H1 (cell line): ENCODE measurements at regions not wholly inside any gene's neighbourhood (a gene's known extent, or its start where the extent isn't known, plus 50 kb on each side); places are given as distances from the start of the nearest gene placed in this dataset.

Experiments
- CTCF ChIA-PET: fragments of 300-600 bp; sonication (Branson Sonifier 250); formaldehyde crosslinking; loops from one replicate; lab custom pipeline; 2021; ENCODE audit not compliant: partially characterized antibody; lab: Charles Lee
- POLR2A ChIA-PET: fragments of 300-600 bp; sonication (Branson Sonifier 250); formaldehyde crosslinking; loops from one replicate; lab custom pipeline; 2021; ENCODE audit warnings: inconsistent platforms; ENCODE audit not compliant: partially characterized antibody; lab: Charles Lee
- DNase-seq, 2 experiments: peaks; one replicate each; pipeline versions ENCODE4 v3.0.0 to v3.0.0-alpha.2; 2010 to 2022; ENCODE audit warnings: low spot score in 2 of 2, low read depth in 1 of 2, mixed read lengths in 1 of 2
- FAIRE-seq: peaks from 2 replicates; lab custom pipeline; 2011; peaks lifted over from hg19 to GRCh38; lab: Jason Lieb, UNC
- H2AFZ ChIP-seq: 2 replicates; pipeline ENCODE4 v1.8.1; 2012; ENCODE audit warnings: low read length, inconsistent platforms
- H2AK5ac ChIP-seq: 2 replicates; pipeline ENCODE4 v1.6.1; 2013; ENCODE audit warnings: low read depth, low read length
- H2BK120ac ChIP-seq: replicated peaks from 2 replicates; pipeline ENCODE3; 2013; ENCODE audit warnings: low read depth, low read length, inconsistent platforms
- H2BK12ac ChIP-seq: 2 replicates; pipeline ENCODE4 v1.6.1; 2013; ENCODE audit warnings: low read depth, low read length
- H2BK15ac ChIP-seq: 2 replicates; pipeline ENCODE4 v1.6.1; 2013; ENCODE audit warnings: low read length
- H2BK20ac ChIP-seq: 2 replicates; pipeline ENCODE4 v1.6.1; 2013; ENCODE audit warnings: low read length
- H2BK5ac ChIP-seq: 2 replicates; pipeline ENCODE4 v1.6.1; 2013; ENCODE audit warnings: low read depth, low read length
- H3K14ac ChIP-seq: 2 replicates; pipeline ENCODE4 v1.6.1; 2013; ENCODE audit warnings: inconsistent platforms; ENCODE audit not compliant: insufficient read length
- H3K18ac ChIP-seq: 2 replicates; pipeline ENCODE4 v1.6.1; 2013; ENCODE audit warnings: low read length; ENCODE audit errors: extremely low read depth
- H3K23ac ChIP-seq: 2 replicates; pipeline ENCODE4 v1.6.1; 2013; ENCODE audit warnings: inconsistent platforms; ENCODE audit not compliant: insufficient read length
- H3K23me2 ChIP-seq: 2 replicates; pipeline ENCODE4 v1.6.1; 2013; ENCODE audit warnings: low read depth, low read length
- H3K27ac ChIP-seq: 2 replicates; pipeline ENCODE4 v1.6.1; 2011; ENCODE audit warnings: low read depth, low read length, inconsistent platforms
- H3K27me3 ChIP-seq, 4 experiments: replicated peaks in 1 of 4; 1 replicate in 1 of 4; 2 replicates in 3 of 4; pipeline versions ENCODE4 v1.6.1 to v1.8.1; 2011 to 2013; ENCODE audit warnings: low read length in 3 of 4, mild to moderate bottlenecking in 3 of 4, inconsistent platforms in 2 of 4, mixed read lengths in 2 of 4, moderate library complexity in 1 of 4; ENCODE audit not compliant: control insufficient read depth in 3 of 4, insufficient read depth in 3 of 4; ENCODE audit errors: extremely low read depth in 1 of 4
- H3K36me3 ChIP-seq, 4 experiments: 2 replicates each; pipeline versions ENCODE4 v1.6.1 to v1.8.1; 2011 to 2013; ENCODE audit warnings: mild to moderate bottlenecking in 4 of 4, low read length in 3 of 4, moderate library complexity in 2 of 4, control low read depth in 1 of 4, inconsistent platforms in 1 of 4; ENCODE audit not compliant: insufficient read depth in 4 of 4, control insufficient read depth in 2 of 4
- H3K4ac ChIP-seq: replicated peaks from 2 replicates; pipeline ENCODE3; 2013; ENCODE audit warnings: low read length, low read depth, mixed read lengths, inconsistent platforms; ENCODE audit not compliant: insufficient read length
- H3K4me1 ChIP-seq, 4 experiments: replicated peaks in 1 of 4; 1 replicate in 1 of 4; 2 replicates in 3 of 4; pipeline versions ENCODE4 v1.6.1 to v1.8.1; 2011 to 2013; ENCODE audit warnings: low read length in 3 of 4, inconsistent platforms in 2 of 4, mixed read lengths in 1 of 4; ENCODE audit not compliant: insufficient read depth in 4 of 4, control insufficient read depth in 3 of 4
- H3K4me2 ChIP-seq, 2 experiments: 2 replicates each; pipeline versions ENCODE4 v1.6.1 to v1.8.1; 2011 to 2013; ENCODE audit warnings: low read depth in 2 of 2, low read length in 2 of 2, control low read depth in 1 of 2, inconsistent platforms in 1 of 2, mild to moderate bottlenecking in 1 of 2; ENCODE audit not compliant: insufficient read depth in 1 of 2
- H3K4me3 ChIP-seq, 4 experiments: fragments of 200-600, 300-600 bp in 1 of 4; sonication (generic), shearing (Covaris generic), sonication (Bioruptor Twin) in 1 of 4; 2 replicates each; pipeline versions ENCODE4 v1.5.1 to v1.8.1; 2011 to 2016; ENCODE audit warnings: low read length in 4 of 4, low read depth in 3 of 4, control low read depth in 2 of 4, inconsistent platforms in 2 of 4, mild to moderate bottlenecking in 2 of 4, mixed read lengths in 1 of 4, moderate library complexity in 1 of 4; ENCODE audit not compliant: insufficient read depth in 2 of 4; ENCODE audit errors: extremely low read depth in 1 of 4
- H3K56ac ChIP-seq: replicated peaks from 2 replicates; pipeline ENCODE3; 2013; ENCODE audit warnings: low read depth, mild to moderate bottlenecking, mixed read lengths, low read length, inconsistent platforms; ENCODE audit not compliant: insufficient read length
- H3K79me1 ChIP-seq: 2 replicates; pipeline ENCODE4 v1.6.1; 2013; ENCODE audit warnings: low read depth, low read length, control low read depth
- H3K79me2 ChIP-seq, 2 experiments: 2 replicates each; pipeline versions ENCODE4 v1.6.1 to v1.8.1; 2012 to 2013; ENCODE audit warnings: low read length in 2 of 2, mild to moderate bottlenecking in 2 of 2, inconsistent platforms in 1 of 2; ENCODE audit not compliant: insufficient read depth in 2 of 2, control insufficient read depth in 1 of 2
- H3K9ac ChIP-seq, 4 experiments: replicated peaks in 1 of 4; 1 replicate in 1 of 4; 2 replicates in 3 of 4; pipeline versions ENCODE4 v1.6.1 to v1.8.1; 2011 to 2013; ENCODE audit warnings: low read depth in 3 of 4, low read length in 3 of 4, control low read depth in 2 of 4, mild to moderate bottlenecking in 2 of 4, moderate library complexity in 2 of 4, inconsistent platforms in 1 of 4; ENCODE audit errors: extremely low read depth in 1 of 4
- H3K9me3 ChIP-seq, 2 experiments: 2 replicates each; pipeline versions ENCODE4 v1.6.1 to v1.8.1; 2012 to 2013; ENCODE audit warnings: mild to moderate bottlenecking in 2 of 2, moderate library complexity in 2 of 2, control low read depth in 1 of 2, inconsistent platforms in 1 of 2, low read depth in 1 of 2, low read length in 1 of 2, mixed read lengths in 1 of 2; ENCODE audit not compliant: insufficient read depth in 2 of 2
- H4K20me1 ChIP-seq, 2 experiments: replicated peaks in 1 of 2; 2 replicates each; pipeline versions ENCODE3 to v1.8.1; 2011 to 2013; ENCODE audit warnings: inconsistent platforms in 2 of 2, low read length in 2 of 2, mild to moderate bottlenecking in 1 of 2; ENCODE audit not compliant: insufficient read depth in 2 of 2, control insufficient read depth in 1 of 2
- H4K5ac ChIP-seq: 2 replicates; pipeline ENCODE4 v1.6.1; 2013; ENCODE audit warnings: low read length, low read depth, mixed read lengths, inconsistent platforms; ENCODE audit not compliant: insufficient read length
- H4K8ac ChIP-seq: 2 replicates; pipeline ENCODE4 v1.8.0; 2013; ENCODE audit warnings: mild to moderate bottlenecking, moderate library complexity, low read length, inconsistent platforms; ENCODE audit not compliant: insufficient read depth; ENCODE audit errors: extremely low read depth
- H4K91ac ChIP-seq: replicated peaks from 2 replicates; pipeline ENCODE3; 2013; ENCODE audit warnings: low read length, mixed read lengths, inconsistent platforms; ENCODE audit not compliant: insufficient read length
- CBX8 ChIP-seq: fragments of 300-800, 300-1000 bp; sonication (generic); IDR thresholded peaks from 2 replicates; pipeline ENCODE4 v1.7.1; 2016; ENCODE audit warnings: low read depth, low read length, borderline replicate concordance
- FOSL1 ChIP-seq: IDR thresholded peaks from 2 replicates; pipeline ENCODE4 v1.6.1; 2011; ENCODE audit warnings: mild to moderate bottlenecking, low read depth, low read length, moderate library complexity; ENCODE audit not compliant: insufficient read depth
- HDAC2 ChIP-seq, 2 experiments: fragments of 300-600 bp in 1 of 2; sonication (generic) in 1 of 2; IDR thresholded peaks; 2 replicates each; pipeline ENCODE4 v1.6.1; 2011 to 2012; ENCODE audit warnings: low read depth in 2 of 2, low read length in 2 of 2, mild to moderate bottlenecking in 2 of 2, moderate library complexity in 2 of 2, borderline replicate concordance in 1 of 2, inconsistent platforms in 1 of 2
- JUND ChIP-seq: IDR thresholded peaks from 2 replicates; pipeline ENCODE4 v1.6.1; 2011; ENCODE audit warnings: mild to moderate bottlenecking, improper control_type of control experiment, low read length
- KDM1A ChIP-seq: fragments of 200-600, 300-600 bp; sonication (generic); IDR thresholded peaks from 2 replicates; pipeline ENCODE4 v1.7.1; 2016; ENCODE audit warnings: mild to moderate bottlenecking, low read length, borderline replicate concordance
- NANOG ChIP-seq: IDR thresholded peaks from 2 replicates; pipeline ENCODE4 v1.6.1; 2011; ENCODE audit warnings: low read length, low read depth, mild to moderate bottlenecking, inconsistent platforms; ENCODE audit not compliant: insufficient read depth, poor library complexity, severe bottlenecking
- POLR2A ChIP-seq, 2 experiments: IDR thresholded peaks; 1 replicate in 1 of 2; 2 replicates in 1 of 2; pipeline ENCODE4 v1.6.1; 2011; ENCODE audit warnings: low read depth in 2 of 2, low read length in 2 of 2, mild to moderate bottlenecking in 2 of 2; ENCODE audit errors: control extremely low read depth in 1 of 2
- POLR2AphosphoS5 ChIP-seq: IDR thresholded peaks from 2 replicates; pipeline ENCODE4 v1.6.1; 2011; ENCODE audit warnings: low read depth, low read length
- RNF2 ChIP-seq: fragments of 200-900, 300-1000 bp; sonication (generic); IDR thresholded peaks from 2 replicates; pipeline ENCODE4 v1.7.1; 2016; ENCODE audit warnings: borderline replicate concordance, low read depth, mild to moderate bottlenecking, antibody characterized with exemption, low read length; ENCODE audit not compliant: poor library complexity, severe bottlenecking; ENCODE audit errors: missing control alignments
- SAP30 ChIP-seq: fragments of 300-600 bp; sonication (generic); IDR thresholded peaks from 2 replicates; pipeline ENCODE4 v1.7.1; 2012; ENCODE audit warnings: low read length, moderate library complexity, mild to moderate bottlenecking, inconsistent platforms; ENCODE audit not compliant: insufficient read depth, insufficient replicate concordance
- SIX5 ChIP-seq: IDR thresholded peaks from 2 replicates; pipeline ENCODE4 v1.6.1; 2011; ENCODE audit warnings: mild to moderate bottlenecking, low read depth, low read length
- SRF ChIP-seq: IDR thresholded peaks from 2 replicates; pipeline ENCODE4 v1.6.1; 2011; ENCODE audit warnings: mild to moderate bottlenecking, low read depth, low read length, moderate library complexity
- TAF1 ChIP-seq: IDR thresholded peaks from 2 replicates; pipeline ENCODE4 v1.6.1; 2011; ENCODE audit warnings: mild to moderate bottlenecking, low read depth, low read length
- TAF7 ChIP-seq: optimal IDR thresholded peaks from 2 replicates; pipeline ENCODE3; 2011; ENCODE audit warnings: low read depth, mild to moderate bottlenecking, inconsistent platforms, low read length, moderate library complexity, borderline replicate concordance
- WGBS, 2 experiments: shearing (Covaris generic) in 1 of 2; methylation state at CpG; one replicate each; pipeline versions ENCODE4 v1.1.6 to v1.1.7; 2013 to 2015; ENCODE audit warnings: low lambda C conversion rate in 2 of 2, mixed read lengths in 2 of 2, inconsistent platforms in 1 of 2, low coverage in 1 of 2, missing lambda C conversion rate in 1 of 2; ENCODE audit not compliant: insufficient replicate concordance in 2 of 2, insufficient coverage in 1 of 2, insufficient read length in 1 of 2; ENCODE audit errors: extremely low coverage in 1 of 2, missing lambda C conversion rate in 1 of 2; 5-methylcytosine and 5-hydroxymethylcytosine counted together
- TF ChIP-seq, protein P1 (sequence below): IDR thresholded peaks from 2 replicates; pipeline ENCODE4 v1.6.1; 2012; ENCODE audit warnings: inconsistent platforms

- H2AFZ ChIP-seq: no peak overlapping the region
- H3K79me1 ChIP-seq: no peaks in the 10 kb centered on the region
- H2BK120ac ChIP-seq: no peak overlapping the region
- no peak overlapping the region for H2BK12ac ChIP-seq
- no peak overlapping the region for H3K27ac ChIP-seq
- H3K4me1 ChIP-seq: no peaks in the 10 kb centered on the region; a peak in 1 of 7 replicates
- no peak overlapping the region for H3K14ac ChIP-seq
- H3K4me2 ChIP-seq: no peak overlapping the region
- H3K23ac ChIP-seq: no peak overlapping the region
- WGBS, 2 experiments: 92% methylated on average over 3 of the region's 3 CpGs; no CpG with 5 or more reads in 1 of the 2 experiments
- CTCF ChIA-PET: no interaction called here
- no peak overlapping the region for H3K56ac ChIP-seq
- H4K5ac ChIP-seq: no peak overlapping the region
- POLR2A ChIA-PET: no interaction called here
- no peaks in the 10 kb centered on the region for H3K23me2 ChIP-seq
- no peaks in the 10 kb centered on the region for H3K79me2 ChIP-seq
- no peak overlapping the region for H2BK5ac ChIP-seq
- H3K4ac ChIP-seq: no peak overlapping the region
- H2AK5ac ChIP-seq: no peak overlapping the region
- no peak overlapping the region for H3K18ac ChIP-seq
- no peak overlapping the region for H4K8ac ChIP-seq
- no peaks in the 10 kb centered on the region for H3K9me3 ChIP-seq
- H3K9ac ChIP-seq: no peak overlapping the region
- no peak for FAIRE-seq
- DNase-seq: no peak
- no peak overlapping the region for H2BK20ac ChIP-seq
- no peak overlapping the region for H2BK15ac ChIP-seq
- H3K36me3 ChIP-seq: no peaks in the 10 kb centered on the region
- no peak overlapping the region for H3K4me3 ChIP-seq
- H3K27me3 ChIP-seq: no peaks in the 10 kb centered on the region
- no peaks in the 10 kb centered on the region for H4K20me1 ChIP-seq
- no peak overlapping the region for H4K91ac ChIP-seq
- TF ChIP-seq JUND (no peak), FOSL1 (no peak), KDM1A (no peak), CBX8 (no peak), HDAC2 (IDR thresholded peaks at IDR 0.05; ENCODE audit: borderline replicate concordance in 1 of 2, low read depth in 2 of 2, low read length in 2 of 2) (no peak), POLR2A (IDR thresholded peaks at IDR 0.05; ENCODE audit: control extremely low read depth in 1 of 2, low read depth in 2 of 2, low read length in 2 of 2) (no peak), NANOG (no peak), SRF (no peak), TAF1 (no peak), RNF2 (no peak), TAF7 (no peak), SIX5 (no peak), SAP30 (no peak), POLR2AphosphoS5 (no peak)
- TF ChIP-seq, protein P1, sequence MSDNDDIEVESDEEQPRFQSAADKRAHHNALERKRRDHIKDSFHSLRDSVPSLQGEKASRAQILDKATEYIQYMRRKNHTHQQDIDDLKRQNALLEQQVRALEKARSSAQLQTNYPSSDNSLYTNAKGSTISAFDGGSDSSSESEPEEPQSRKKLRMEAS: no peak
Observed at GRCh38 chr20:55530763-55531162, 474.6 kb downstream of the CBLN4 start.
